GM19043 (cell line): ENCODE measurements at regions not wholly inside any gene's neighbourhood (a gene's known extent, or its start where the extent isn't known, plus 50 kb on each side); places are given as distances from the start of the nearest gene placed in this dataset.
"Not testable (repeated sequence)": the region's sequence is repeated elsewhere in the genome, so short reads cannot be mapped to it uniquely, and the experiment has no call there.

Source experiments
- ATAC-seq: cut with Tn5 transposase; IDR thresholded peaks from one replicate; pipeline ENCODE4 v1.9.1; 2021; ENCODE audit warnings: low read depth; ENCODE audit not compliant: unreplicated experiment

DNA sequence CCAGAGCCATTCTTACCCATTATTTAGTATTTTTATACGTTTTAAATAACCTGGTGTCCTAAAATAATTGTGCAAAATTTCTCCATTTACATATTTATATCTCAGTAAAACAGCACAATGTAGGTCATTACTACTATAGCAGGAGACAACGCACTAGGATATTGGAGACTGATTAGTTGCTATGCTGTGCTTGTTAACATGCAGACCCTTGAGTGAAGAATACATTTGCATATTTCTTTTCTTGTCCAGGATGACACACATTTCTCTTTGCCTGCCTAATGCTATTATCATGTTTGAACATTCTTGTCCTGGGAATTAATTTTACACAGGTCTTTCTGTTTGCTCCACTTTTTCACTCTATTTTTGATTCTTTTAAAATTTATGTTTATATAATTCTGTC, 823.8 kb upstream of the ATXN8OS start:
- ATAC-seq, result no peak

- no peak for ATAC-seq
These were observed 824.3 kb upstream of the ATXN8OS start for GRCh38 chr13:69283301-69283700.

DNA sequence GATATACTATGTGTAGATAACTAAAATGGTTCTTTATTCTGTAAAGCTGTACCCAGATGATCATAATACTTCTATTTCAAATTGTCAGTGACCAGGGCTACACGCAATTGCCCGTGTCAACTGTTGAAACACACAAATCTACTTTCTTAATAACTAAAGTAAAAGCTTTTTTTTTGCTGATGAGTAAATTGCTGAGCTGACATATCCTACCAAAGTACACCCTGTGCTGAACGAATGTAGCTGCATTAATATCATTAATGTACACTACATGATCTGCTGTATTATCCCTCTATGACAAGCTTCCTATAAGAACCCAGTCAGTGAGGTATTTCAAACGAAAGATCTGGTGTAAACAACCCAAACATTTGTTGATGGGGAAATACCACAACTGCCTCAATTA, 827.2 kb upstream of the ATXN8OS start:
- ATAC-seq, result no peak

DNA sequence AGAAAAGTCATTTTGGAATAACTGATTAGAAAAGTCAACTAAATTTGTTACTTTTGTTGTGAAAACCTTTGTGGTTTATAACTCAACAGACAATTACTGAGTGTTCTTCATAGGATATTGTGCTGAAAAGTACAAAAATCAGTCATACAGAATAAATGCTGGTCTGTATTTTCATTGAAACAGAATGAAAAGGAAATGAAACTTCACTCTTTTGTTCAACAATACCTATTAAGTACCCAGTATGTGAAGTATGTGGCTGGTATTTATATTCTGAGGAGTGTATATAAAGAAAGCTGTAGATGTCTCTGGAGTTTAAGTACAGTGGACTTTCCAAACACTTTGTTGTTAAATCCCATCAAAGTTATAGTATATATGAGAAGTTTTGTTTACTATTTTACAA, 828.4 kb upstream of the ATXN8OS start:
- ATAC-seq, result no peak

DNA sequence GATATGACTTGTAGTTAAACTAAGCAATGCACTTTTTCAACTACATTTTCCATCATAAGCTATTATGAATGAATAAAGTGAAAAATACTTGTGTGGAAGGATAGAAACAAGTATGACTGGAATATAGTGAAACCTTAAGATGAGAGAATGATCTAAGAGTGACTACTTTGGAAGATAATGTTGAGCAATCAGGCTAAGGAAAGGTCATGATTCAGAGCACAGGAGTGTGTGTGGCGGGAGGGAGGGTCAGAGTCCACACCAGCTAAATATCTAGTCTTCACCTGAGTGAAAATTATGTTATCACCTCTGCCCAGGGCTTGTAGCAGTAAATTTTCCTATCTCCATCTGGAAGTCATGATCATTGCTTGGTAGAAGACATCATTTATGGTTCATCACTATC, 833.4 kb upstream of the ATXN8OS start:
- no peak for ATAC-seq

DNA sequence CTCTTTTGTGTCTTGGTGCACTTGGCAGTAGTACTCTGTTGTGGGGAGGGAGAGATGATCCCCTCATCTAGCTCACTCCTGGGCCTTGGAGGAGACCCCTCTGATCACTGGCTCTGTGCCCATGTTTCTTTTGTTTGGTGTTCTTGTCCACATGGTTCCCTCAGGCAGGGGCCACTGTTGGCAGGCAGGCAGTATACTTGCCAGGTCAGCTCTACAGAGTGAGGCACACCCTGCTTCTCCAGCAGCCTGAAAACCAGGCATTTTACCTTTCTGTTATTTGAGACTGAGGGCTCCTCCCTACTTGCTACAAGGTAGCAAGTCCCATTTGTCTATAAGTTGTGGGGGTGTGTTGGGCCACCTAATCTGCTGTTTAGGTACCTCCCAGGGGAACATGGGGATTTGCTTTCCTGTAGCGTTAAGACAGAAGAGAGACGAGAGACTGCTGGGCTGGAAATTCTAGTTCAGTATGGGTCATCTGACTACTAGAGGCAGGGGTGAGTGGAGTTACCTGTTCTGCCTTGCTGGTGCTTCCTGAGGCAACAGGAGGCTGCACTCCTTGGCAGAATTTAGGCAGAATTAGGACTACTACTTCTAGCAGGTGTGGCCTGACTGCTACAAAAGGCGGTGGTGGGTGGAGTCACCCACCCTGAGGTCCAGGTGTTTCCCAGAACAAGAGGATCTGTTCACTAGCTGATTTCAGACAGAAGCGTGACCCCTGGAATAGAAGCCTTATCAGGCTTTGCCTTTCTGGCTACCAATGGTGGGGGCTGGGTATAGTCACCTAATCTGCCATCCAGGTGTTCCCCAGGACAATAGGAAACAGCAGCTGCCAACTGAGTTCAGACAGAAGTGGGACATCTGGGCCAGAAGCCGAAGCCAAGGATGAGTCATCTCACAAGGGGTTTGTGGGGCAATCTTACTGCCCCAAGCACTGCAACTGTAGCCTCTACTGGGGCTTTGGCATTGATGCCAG, 843.0 kb upstream of the ATXN8OS start:
- no peak for ATAC-seq

DNA sequence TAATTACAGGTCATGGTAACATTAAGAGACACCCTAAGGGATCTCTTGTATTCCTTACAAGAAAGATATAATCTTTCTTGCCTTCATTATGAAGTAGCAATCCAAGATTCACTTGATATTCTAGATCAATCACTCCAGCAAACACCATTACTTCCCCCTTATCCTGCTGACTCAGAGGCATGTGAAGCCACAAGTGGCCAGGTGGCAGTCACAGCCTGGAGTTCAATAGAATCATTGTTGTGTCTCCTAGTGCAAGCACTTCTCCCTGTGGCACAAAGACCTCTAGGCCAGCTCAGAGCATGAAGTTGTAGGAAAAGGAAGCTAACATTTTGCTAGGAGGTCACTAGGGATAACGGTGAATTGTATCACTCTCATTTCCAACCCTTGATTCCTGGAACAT, 864.3 kb upstream of the ATXN8OS start:
- no peak for ATAC-seq

DNA sequence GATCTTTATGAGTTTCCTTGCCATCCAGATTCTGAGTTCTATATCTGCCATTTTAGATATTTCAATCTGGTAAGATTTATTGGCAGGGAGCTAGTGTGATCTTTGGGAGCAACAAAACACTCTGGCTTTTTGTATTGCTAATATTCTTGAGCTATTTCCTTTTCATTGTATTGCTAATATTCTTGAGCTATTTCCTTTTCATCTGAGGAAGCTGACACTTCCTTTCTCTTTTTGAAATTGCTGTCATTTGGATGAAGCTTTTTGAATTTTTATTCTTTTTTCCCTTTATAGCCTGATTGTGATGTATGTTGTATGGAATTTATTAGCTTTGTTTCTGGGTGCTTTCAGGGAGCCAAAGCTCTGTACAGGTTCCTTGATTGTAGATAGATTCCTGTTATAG, 873.5 kb upstream of the ATXN8OS start:
- no peak for ATAC-seq

GRCh38 chr13:69226427-69226826, 881.2 kb upstream of the ATXN8OS start:
- ATAC-seq, result no peak

GRCh38 chr13:69221633-69222498, 885.8 kb upstream of the ATXN8OS start:
- not testable (repeated sequence) for ATAC-seq

GRCh38 chr13:69213396-69213795, 894.2 kb upstream of the ATXN8OS start:
- no peak for ATAC-seq

- no peak for ATAC-seq
These were observed 903.0 kb upstream of the ATXN8OS start for GRCh38 chr13:69204620-69205019.

DNA sequence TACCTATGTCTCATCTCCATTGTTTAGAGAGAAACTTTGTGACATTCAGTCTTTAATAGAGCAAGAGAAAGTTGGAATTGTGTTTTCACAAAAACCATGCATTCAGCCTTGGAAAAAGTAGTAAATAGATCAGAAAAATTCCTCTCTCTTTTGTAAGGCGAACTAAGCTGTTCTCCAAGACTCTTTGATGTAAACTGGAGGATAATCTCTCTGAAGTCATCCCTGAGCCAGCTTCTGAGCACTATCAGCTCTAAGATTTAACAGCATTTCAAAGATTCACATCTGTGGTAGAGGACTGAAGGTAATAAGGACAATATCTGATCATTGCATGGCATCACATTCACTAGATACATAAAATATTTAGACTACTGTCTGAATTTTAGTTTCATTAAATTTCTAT, 904.6 kb upstream of the ATXN8OS start:
- no peak for ATAC-seq

- ATAC-seq, result no peak
These were observed 908.0 kb upstream of the ATXN8OS start for GRCh38 chr13:69199664-69200063.

- ATAC-seq, result no peak
These were observed 908.9 kb upstream of the ATXN8OS start for GRCh38 chr13:69198706-69199105.

GRCh38 chr13:69194130-69194529, 913.5 kb upstream of the ATXN8OS start:
- no peak for ATAC-seq

- ATAC-seq, result no peak
These were observed 927.6 kb upstream of the ATXN8OS start for GRCh38 chr13:69180034-69180433.

DNA sequence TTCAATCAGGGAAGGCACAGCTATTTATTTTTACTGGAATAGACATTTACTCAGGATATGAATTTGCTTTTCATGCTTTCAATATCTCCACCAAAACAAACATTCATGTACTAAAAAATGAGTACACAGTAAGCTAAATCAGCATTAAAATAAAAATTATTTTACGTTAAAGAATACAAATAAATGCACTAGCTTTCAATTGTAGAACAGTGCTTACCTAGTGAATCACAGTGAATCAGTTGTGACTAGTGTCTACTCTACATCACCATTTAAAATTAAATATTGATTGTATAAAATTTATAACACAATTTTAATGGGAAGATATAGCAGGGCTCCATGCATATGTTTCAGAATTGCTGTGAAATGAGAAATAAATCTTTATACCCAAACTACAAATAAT, 929.6 kb upstream of the ATXN8OS start:
- ATAC-seq, result no peak

DNA sequence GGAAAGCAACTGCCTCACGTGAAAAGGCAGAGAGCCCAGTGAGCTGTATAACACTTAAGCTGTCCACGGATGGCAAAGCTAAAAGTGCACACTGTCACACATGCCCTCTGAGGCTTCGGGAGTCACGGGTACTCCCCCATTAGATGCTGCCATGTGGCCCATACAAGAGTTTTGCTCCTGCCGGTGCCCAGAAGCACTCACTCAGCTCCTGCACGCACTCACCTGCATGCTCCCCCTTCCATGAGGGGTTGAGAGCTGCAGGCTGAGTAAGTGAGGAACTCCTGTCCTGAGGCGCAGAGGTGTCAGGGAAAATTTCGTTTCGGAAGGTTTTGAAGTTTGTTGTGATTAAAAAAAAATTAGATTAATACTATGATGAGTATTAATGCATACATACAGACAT, 939.2 kb upstream of the ATXN8OS start:
- no peak for ATAC-seq

DNA sequence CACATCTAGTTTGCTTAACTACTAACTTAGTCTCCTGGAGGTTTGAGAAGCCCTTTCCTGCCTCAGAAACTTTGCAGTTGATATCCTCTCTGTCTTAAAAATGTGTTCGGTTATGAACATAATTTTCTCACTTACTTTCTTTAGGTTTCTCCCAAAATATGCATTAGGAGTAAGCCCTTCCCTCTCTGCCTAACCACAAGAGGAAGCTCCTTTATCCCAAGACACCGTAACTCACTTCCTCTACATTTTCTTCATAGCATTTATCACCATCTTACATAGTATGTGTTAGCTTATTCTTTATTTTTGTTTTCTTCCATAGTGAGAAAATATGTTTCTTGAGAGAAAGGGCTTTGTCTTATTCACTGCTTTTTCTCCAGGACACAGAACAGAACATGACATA, 952.5 kb upstream of the ATXN8OS start:
- no peak for ATAC-seq

- no peak for ATAC-seq
These were observed 965.5 kb upstream of the ATXN8OS start for GRCh38 chr13:69142101-69142500.

- ATAC-seq, result no peak
These were observed 982.6 kb upstream of the ATXN8OS start for GRCh38 chr13:69124996-69125395.
